Right atrium auricular region (tissue), 2 donors: ENCODE measurements at regions not wholly inside any gene's neighbourhood (a gene's known extent, or its start where the extent isn't known, plus 50 kb on each side); places are given as distances from the start of the nearest gene placed in this dataset.

Experiments used
- DNase-seq: peaks from one replicate; pipeline ENCODE4 v3.0.0-alpha.2; 2019; ENCODE audit warnings: low spot score
- H3K27ac ChIP-seq, 2 donors: fragments of 200-600 bp; sonication (generic); 1 replicate in 1 of 2; 2 replicates in 1 of 2; pipeline ENCODE4 v1.5.1; 2016 to 2019
- H3K27me3 ChIP-seq, 2 donors: fragments of 200-600 bp; sonication (generic); one replicate each; pipeline versions ENCODE4 v1.5.1 to v1.6.0; 2017 to 2019
- H3K36me3 ChIP-seq: fragments of 200-600 bp; sonication (generic); one replicate; pipeline ENCODE4 v1.5.1; 2016
- H3K4me1 ChIP-seq, 2 donors: fragments of 200-600 bp; sonication (generic); one replicate each; pipeline versions ENCODE4 v1.5.1 to v1.6.0; 2017 to 2019
- H3K4me3 ChIP-seq, 2 donors: fragments of 200-600 bp; sonication (generic); 1 replicate in 1 of 2; 2 replicates in 1 of 2; pipeline ENCODE4 v1.5.1; 2017 to 2019; ENCODE audit warnings: mild to moderate bottlenecking in 1 of 2, moderate library complexity in 1 of 2
- H3K9me3 ChIP-seq, 2 donors: fragments of 200-600 bp; sonication (generic); one replicate each; pipeline ENCODE4 v1.5.1; 2019
- CTCF ChIP-seq, 2 donors: fragments of 200-600 bp; sonication (generic); IDR thresholded peaks; one replicate each; pipeline ENCODE4 v1.5.1; 2019; ENCODE audit warnings: antibody characterized with exemption in 2 of 2

GRCh38 chr1:78715181-78715661, 65.6 kb downstream of the IFI44 start:
- Histone ChIP-seq H3K9me3 (no peaks in the 10 kb centered on the region), H3K27ac (no peak overlapping the region), H3K27me3 (no peaks in the 10 kb centered on the region), H3K4me1 (no peaks in the 10 kb centered on the region), H3K36me3 (no peaks in the 10 kb centered on the region), H3K4me3 (no peak overlapping the region)
- no peak for TF ChIP-seq CTCF (IDR thresholded peaks at IDR 0.05)
- DNase-seq = no peak

- Histone ChIP-seq H3K36me3 (no peaks in the 10 kb centered on the region), H3K9me3 (no peaks in the 10 kb centered on the region), H3K27me3 (no peaks in the 10 kb centered on the region), H3K27ac (no peak overlapping the region), H3K4me1 (no peaks in the 10 kb centered on the region), H3K4me3 (no peak overlapping the region)
- TF ChIP-seq CTCF (IDR thresholded peaks at IDR 0.05) = no peak
- DNase-seq = no peak
Measured at GRCh38 chr1:78716186-78716585, 66.6 kb downstream of the IFI44 start.

GRCh38 chr1:78718566-78718965, 68.9 kb downstream of the IFI44 start:
- no peak for TF ChIP-seq CTCF (IDR thresholded peaks at IDR 0.05)
- H3K9me3 ChIP-seq = no peaks in the 10 kb centered on the region
- no peak for DNase-seq

GRCh38 chr1:78721136-78721535, 71.5 kb downstream of the IFI44 start:
- no peak for TF ChIP-seq CTCF (IDR thresholded peaks at IDR 0.05)
- Histone ChIP-seq H3K27ac (no peak overlapping the region), H3K27me3 (no peaks in the 10 kb centered on the region), H3K4me1 (no peaks in the 10 kb centered on the region), H3K9me3 (no peaks in the 10 kb centered on the region), H3K4me3 (no peak overlapping the region), H3K36me3 (no peaks in the 10 kb centered on the region)
- DNase-seq = no peak

More at GRCh38 chr1:78718566-78718965, 68.9 kb downstream of the IFI44 start:
- Histone ChIP-seq H3K27ac (no peak overlapping the region), H3K4me3 (no peak overlapping the region), H3K36me3 (no peaks in the 10 kb centered on the region), H3K27me3 (no peaks in the 10 kb centered on the region), H3K4me1 (no peaks in the 10 kb centered on the region)

- no peak overlapping the region for H3K27ac ChIP-seq
- no peak overlapping the region for H3K4me3 ChIP-seq
- DNase-seq = no peak
- H3K27me3 ChIP-seq = no peaks in the 10 kb centered on the region
- TF ChIP-seq CTCF (IDR thresholded peaks at IDR 0.05) = no peak
- no peaks in the 10 kb centered on the region for H3K4me1 ChIP-seq
- H3K9me3 ChIP-seq = no peaks in the 10 kb centered on the region
- H3K36me3 ChIP-seq = no peaks in the 10 kb centered on the region
Measured at GRCh38 chr1:78722105-78722504, 72.5 kb downstream of the IFI44 start.

- H3K36me3 ChIP-seq = no peaks in the 10 kb centered on the region
- H3K9me3 ChIP-seq = no peaks in the 10 kb centered on the region
- H3K4me1 ChIP-seq = no peaks in the 10 kb centered on the region
- DNase-seq = no peak
- H3K27ac ChIP-seq = no peak overlapping the region
- no peaks in the 10 kb centered on the region for H3K27me3 ChIP-seq
- no peak overlapping the region for H3K4me3 ChIP-seq
- no peak for TF ChIP-seq CTCF (IDR thresholded peaks at IDR 0.05)
Measured at GRCh38 chr1:78722521-78722920, 72.9 kb downstream of the IFI44 start.
